IPS DF 4.7 (cell line): ENCODE measurements at regions not wholly inside any gene's neighbourhood (a gene's known extent, or its start where the extent isn't known, plus 50 kb on each side); places are given as distances from the start of the nearest gene placed in this dataset.
"Not testable (repeated sequence)": the region's sequence is repeated elsewhere in the genome, so short reads cannot be mapped to it uniquely, and the experiment has no call there.

Experiments used
- DNase-seq: peaks from one replicate; pipeline ENCODE4 v3.0.0-alpha.2; 2013; ENCODE audit warnings: low spot score; ENCODE audit errors: extremely low read depth

DNA sequence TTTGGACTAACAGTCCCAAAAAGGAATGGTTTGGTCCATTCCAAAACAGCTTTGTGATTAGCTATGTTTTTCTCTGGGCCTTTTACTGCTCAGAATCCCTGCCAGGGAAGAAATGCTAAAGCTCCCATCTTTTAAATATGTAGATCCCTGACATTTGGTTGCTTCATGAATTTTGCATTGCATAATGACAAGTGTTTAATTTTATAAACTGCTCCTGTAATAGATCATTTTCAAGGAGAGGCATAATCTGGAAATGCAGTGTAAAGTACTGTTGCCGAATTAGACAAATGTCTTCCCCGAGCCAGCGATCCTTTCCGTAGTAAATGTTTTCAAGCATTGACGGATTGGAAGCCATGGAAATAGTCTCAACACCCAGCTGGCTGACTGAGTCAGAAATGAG is 291.3 kb upstream of the PRKD1 start:
- no peak for DNase-seq

DNA sequence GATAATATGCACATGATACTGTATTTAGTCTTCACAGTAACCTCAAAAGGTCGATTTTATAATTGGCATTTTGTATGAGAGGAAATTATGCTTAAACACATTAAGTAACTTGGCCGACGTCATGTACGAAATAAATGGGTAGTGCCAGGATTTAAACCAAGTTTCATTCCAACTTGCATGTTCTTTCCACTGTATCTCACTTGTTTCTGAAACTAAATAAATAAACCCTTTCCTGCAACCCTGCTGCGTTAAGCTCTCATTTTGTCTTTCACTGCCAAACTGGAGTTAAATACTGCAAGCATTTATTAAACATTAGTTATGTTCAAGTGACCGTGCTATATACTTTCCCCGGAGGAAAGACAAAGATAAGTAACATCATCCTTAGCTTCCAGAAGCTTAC is 293.9 kb upstream of the PRKD1 start:
- DNase-seq: no peak

DNA sequence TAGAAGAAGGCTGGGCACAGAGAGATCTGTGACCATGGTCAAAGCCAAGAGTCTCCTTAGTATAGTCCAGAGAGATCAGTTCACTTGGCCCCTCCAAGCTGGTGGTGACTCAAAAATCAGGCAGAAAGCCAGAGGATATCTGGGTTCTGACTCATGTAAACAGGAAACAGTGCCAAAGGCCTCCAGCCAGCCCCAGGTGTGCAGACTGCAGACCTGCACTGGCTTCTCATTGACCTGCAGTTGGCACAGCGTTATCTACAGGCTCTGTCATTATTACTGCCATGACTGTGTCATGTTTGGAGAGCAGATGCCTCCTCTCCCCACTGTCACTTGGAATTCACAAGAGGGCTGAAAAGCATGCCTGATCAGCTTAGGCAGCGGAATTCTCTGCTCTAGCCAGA is 295.7 kb upstream of the PRKD1 start:
- DNase-seq: no peak

DNA sequence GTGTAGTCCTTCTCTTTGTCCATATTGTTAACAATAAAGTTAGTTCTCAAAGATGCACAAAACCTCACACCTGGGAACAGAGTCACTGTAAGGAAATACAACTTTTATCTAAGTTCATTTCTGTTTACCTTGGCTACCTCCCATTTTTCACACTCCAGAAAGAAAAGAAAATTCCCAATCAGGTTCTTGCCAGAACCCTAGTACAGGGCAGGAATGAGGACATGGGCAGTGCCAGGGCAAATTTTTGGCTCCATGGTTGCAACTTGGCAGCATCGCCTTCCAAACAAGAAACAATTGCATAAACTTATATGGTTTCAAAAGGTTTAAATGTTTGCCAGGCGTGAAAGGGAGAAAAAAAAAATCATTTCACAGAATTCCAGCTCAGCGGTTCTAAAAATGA is 296.3 kb upstream of the PRKD1 start:
- no peak for DNase-seq

DNA sequence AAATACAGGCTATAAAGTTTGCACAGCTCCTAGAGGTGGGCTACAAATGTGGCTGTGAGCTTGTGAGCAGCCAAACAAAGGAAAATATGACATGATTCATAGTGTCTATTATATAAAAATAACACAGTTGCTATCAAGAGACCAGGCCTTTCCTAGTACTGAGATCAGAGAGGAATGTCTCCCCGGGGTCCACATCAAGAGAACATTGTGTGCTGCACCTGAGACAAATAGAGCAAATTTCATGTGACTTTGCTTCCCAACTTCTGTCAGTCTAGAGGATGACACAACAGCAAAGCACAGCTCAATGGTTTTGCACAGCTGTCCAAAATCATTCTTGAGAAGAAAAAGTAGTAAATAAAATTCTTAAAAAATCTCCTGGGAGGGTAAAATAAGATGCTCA is 297.5 kb upstream of the PRKD1 start:
- no peak for DNase-seq

DNA sequence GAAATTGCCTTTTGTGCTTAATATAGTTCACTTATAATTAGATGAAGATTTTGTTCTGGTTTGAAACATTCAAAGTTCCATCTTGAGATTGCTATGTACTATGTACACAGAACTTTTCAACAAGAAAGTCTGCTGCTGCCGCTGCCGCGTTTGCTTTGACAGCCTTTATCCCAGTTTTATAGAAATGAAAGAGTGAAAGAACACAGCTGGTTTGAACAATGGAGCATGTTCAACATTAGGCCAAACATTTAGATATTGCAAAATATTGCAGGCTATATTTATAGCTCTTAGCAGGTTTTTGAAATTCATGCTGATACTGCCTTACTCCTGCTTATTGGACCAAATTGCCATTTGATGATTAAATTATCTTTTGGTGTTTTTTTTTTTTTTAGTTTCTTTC is 299.8 kb upstream of the PRKD1 start:
- no peak for DNase-seq

DNA sequence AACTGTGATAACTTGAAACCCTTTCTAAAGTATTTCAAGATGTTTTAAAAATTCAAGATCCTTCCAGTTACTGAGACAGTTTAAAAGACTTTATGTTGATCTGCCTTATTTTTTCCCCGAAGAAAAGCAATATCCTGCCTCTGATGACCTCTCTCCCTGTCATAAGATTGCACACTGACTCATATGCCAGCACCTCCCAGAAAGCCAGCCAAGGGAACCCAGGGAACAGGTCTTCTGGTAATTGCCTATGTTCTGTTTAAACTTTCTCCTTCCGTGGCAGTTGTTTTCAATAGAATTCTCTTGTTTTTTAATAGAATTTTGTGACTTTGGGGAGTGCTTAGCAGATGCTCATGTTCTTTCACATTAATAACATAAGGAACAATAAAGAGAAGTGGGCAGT is 300.2 kb upstream of the PRKD1 start:
- DNase-seq: no peak

DNA sequence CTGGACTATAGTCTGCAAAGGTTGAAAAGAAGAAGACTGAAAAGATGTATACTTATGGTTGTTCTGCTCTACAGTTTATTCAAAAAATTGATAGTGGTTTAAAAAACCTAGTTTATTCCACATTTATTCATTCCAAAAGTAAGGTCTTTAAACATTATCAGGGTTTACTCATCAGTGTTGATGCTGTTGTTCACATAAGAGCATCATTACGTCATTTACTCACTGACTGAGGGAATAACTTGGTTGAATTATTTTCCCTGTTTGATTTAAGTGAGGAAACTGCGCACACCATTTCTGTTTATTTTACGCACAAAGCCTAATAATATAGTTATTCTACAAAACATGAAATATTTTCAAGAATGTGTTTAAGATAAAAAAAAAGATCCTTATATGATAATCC is 303.1 kb upstream of the PRKD1 start:
- no peak for DNase-seq

DNA sequence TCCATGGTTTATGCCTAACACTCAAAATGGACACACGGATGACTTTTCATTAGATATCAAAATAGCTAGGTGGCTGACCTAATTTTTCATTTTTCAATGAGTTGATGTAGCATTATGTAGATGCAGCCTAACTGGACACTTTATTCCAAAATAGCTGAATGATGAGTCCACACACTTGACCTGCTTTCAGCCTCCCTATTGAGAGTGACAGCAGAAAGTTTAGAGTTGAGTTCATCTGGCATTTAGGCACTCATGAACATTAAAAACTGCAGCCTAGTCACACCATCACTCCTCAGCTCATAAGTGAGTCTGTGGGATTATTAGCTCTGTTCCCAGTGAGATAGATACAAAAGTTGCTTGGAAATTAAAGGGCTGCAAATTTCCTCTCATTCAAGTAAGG is 307.3 kb upstream of the PRKD1 start:
- DNase-seq: no peak

DNA sequence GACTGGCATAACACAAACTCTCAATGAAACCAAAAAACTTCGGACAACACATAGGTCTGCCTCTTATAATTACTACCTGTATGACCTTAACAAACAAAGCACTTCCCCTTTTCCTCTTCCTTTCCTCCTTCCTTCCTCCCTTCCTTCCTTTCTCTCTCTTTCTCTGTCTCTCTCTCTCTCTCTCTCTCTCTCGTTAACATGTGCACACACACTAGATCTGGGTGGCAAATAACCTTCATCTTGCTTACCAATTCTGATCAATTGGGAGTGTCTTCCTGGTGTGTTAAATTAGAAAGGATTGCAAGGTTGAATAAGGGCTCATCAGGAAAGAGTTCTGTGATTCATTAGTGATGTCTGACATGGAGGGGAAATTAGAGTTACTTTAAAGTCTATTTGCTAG is 307.8 kb upstream of the PRKD1 start:
- DNase-seq: no peak

DNA sequence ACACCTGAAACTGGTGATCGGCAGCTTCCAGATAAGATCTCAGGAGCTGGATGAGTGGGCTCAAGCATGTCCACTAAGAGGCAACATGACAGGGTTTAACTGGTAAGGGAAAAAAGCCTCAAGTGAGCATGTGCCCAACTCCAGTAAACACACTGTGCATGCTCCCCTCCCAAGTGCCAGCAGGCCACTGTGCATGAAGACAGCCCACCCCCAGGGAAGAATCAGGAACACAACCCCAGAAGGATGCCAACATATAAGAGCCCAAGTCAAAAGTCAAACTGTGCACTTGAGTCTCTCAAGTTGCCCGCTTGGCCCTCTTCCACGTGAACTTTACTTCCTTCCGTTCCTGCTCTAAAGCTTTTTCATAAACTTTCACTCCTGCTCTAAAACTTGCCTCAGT is 311.3 kb upstream of the PRKD1 start:
- DNase-seq: no peak

DNA sequence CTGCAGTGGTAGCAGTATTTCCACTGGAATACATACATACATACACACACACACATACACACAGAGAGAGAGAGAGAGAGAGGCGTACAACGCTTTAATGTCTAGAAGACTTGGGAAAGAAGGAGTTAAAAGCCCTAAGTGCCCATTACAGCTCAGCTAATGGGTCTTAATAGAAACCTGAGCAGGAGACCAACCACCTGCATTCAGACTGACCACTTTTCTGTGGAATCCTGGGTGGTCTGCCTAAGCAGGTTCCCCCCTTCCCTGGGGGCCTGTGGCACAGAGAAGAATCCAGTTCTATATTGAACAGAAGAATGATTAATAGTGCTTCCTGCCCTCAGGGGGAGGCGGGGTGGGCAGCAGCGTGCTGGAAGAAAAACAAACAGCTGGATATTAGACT is 312.4 kb upstream of the PRKD1 start:
- DNase-seq: no peak

DNA sequence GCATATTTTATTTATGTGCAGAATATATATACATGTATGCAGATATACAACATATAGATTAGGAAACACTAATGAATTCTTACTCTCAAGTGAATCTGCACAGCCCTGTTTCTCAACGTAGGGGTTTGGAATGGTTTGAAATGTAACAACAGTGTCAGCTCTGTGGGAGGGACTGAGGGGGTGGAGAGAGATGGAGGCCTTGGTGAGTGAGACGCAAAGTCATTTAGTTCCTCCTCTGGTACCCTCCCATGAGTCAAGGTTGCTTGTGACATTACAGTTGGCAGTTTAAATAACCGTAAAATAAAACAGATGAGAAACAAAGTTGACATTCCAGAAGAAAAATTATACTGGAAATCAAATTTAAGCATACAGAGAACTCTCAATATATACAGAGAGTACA is 313.0 kb upstream of the PRKD1 start:
- no peak for DNase-seq

DNA sequence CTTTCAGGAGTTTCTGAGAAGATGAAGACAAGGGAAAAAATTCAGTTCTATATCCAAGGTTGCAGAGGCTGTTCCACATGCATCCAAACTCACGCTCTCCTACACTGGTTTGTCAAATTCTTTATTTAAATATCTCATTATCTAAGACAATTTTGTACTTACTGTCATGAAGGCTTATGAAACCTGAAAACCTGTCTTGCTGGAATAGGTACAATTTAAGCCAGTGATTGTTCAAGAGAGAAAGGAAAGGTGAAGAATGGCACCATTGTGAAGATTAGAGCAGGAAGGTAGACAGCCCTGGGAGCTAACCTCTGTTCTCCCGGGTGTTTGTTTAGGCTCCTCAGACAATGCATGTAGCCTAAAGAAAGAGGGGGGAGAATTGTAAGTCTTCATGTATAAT is 315.1 kb upstream of the PRKD1 start:
- DNase-seq: no peak

DNA sequence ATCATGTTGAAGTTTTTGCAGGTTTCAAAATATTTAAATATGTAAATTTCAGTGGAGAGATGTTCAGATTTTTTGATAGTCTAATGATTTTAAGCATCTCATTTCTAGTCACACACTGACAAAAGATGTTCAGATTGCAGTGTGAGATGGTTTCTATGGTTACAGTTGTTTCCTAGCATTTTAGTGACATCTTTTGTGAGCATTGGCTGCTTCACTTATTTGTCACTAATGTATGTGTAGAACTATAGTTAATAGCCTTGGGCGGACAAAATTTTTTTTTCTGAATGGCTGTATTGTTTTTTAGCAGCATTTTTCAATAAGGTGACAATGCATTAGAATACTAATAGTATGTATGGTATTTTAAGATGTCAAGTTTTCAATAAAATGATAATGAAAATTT is 315.6 kb upstream of the PRKD1 start:
- no peak for DNase-seq

DNA sequence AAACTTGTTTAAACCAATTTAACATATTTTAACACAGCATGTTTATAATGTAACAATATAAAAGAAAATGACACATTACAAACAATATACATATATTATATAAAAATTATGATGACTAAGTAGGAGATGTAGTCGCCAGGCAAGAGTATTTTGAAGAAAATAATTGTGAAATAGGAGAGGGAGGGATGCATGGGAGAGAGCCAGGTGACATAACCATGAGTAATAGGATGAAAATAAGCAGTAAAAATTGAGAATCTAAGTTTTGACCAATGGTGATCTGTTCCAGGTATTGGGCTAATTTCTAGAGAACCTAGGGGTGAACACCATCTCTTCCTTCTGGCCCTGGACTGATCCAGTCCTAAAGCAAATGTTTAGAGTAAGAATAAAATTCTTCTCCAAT is 315.2 kb upstream of the G2E3 start:
- DNase-seq: no peak

DNA sequence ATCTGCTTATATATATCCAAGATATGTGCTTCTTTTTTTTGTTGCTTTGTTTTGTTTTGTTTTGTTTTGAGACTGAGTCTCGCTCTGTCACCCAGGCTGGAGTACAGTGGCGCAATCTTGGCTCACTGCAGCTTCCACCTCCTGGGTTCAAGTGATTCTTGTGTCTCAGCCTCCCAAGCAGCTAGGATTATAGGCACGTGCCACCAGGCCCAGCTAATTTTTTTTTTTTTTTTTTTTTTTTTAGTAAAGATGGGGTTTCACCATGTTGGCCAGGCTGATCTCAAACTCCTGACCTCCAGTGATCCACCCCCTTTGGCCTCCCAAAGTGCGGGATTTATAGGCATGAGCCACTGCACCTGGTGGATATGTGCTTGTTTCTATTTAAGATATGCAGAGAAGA is 314.6 kb upstream of the G2E3 start:
- DNase-seq: not testable (repeated sequence)

DNA sequence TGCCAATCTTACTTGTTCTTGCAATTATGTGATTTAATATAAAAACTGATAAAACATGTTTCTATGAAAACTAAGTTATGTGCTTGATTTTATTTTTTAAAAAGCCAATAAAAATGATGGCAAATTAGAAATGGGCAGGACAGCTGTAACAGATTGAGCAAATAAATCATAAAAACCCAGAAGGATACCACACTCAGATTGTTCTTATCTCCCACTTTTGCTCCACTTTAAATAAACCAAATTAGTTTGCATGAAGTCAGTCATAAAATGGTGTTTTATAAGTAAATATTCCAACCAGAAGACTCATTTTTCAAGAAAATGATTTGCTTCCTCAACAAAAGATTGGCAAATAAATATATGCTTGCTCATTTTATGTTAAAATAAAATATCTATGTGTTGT is 307.9 kb upstream of the G2E3 start:
- no peak for DNase-seq

DNA sequence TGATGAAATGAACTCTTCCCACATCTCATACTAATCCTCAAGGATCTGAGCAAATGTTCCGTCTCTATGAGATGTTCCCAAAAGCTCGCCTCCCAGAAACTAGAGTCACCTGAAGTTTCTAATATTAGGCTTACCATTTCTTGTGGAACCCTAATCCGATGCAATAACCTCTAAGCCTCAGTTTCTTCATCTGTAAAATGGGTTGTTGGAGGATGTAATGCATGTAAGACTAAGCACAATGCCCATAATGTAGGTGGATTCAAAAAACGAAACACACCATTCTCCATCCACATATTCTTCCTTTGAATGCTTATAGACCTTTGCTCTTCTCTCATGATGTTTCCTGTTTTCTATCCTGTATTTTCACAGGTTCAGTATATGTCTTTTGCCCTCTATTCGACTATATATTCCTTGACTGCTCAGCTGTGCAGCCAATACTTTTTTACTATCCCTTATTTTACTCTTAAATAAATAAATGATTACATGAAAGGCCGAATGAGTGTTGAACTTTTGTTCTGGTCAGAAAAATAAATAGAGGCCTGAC is 307.3 kb upstream of the G2E3 start:
- no peak for DNase-seq

DNA sequence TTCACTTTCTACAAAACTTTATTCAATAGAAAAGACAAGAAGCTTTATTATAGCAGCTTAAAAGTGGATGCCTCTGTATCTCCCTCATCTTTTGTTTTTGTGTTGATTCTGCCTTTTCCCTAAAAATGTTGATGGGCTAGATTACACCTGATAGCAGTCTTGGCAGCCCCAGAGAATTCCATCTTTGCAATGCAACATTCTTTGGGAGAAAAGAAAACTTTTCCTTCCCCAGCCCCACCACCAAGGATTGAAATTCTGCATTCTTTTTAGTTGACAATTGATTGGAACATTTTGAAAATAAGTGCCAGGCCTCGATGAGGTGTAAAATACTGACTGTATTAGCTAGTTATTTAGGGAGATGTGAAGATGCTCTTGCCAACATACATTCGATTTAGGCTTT is 306.8 kb upstream of the G2E3 start:
- no peak for DNase-seq

DNA sequence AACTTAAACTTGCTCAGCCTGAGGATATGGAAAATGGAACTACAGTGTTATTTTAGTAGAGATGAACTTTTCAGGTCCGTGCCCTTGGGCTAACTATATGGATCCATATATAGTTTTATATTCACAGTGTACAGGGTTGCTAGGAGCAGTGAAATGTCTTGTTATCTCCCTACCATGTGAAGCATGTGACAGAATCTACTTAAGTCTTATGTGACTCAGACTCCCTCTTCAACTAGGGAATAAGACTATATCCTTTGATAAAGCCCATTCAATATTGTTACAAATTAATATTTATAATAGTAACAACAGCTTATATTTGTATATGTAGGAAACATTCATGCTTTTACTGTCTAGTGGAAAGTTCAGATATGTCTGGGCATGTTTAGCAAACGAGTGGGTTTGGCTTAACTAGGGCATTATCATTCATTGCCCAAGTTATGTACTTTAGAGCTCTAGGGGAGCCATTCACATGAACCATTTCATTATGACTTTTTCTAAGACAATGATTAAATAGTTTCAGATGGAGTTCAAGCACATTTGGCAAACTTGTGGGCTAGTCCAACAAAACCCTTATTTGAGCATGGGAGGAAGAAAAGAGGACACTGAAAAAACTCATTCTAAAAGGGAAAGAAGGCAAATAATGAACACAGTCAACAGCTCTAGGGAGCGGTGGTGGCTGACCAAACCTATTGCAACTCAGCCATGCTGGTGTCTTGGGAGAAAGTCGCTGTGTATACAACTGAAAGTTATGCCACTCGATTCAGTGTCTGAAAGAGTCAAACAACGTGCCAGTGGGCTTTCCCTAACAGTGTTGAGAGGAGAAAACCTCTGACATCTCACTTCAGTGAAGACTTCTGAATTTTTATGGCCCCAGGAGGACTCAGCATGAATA is 305.9 kb upstream of the G2E3 start:
- DNase-seq: no peak

DNA sequence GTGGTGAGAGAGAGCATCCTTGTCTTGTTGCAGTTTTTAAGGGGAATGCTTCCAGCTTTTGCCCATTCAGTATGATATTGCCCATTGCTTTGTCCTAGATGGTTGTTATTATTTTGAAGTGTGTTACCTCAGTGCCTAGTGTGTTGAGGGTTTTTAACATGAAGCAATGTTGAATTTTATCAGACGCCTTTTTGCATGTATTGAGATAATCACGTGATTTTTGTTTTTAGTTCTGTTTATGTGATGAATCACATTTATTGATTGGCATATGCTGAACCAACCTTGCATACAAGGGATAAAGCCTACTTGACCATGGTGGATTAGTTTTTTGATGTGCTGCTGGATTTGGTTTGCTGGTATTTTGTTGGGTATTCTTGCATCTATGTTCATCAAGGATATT is 302.3 kb upstream of the G2E3 start:
- no peak for DNase-seq

DNA sequence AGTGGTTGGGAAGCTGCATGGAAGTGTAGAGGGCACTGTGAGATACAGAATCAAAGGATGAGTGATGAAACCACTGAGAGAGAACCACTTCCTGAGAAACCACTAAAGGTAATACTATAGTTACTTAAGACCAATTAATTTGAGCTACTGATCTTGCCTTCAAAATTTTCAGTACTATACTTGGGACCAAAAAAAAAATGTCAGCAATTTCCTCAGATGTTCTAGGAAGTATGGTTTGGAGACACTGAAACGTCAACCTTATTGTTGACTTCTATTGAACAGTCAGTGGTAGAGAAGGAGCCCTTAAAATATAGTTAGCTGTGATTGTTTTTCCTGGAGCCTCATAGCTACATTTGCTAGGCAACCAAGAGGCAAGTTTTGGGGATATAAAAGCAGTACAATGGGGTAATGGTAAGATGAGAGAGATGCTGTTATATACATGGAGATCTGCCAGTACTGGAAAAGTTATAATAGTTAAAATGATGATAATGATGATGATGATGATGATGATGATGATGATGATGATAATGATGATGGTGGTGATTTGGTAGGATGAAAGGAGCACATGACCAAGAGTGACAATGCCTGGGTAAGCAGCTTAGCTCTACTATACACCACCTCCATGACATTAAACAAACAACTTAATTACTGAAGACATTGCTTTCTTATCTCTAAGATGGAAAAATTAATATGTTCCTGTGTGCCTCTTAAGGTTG is 300.9 kb upstream of the G2E3 start:
- DNase-seq: no peak
